GM12873 (cell line): ENCODE measurements at regions not wholly inside any gene's neighbourhood (a gene's known extent, or its start where the extent isn't known, plus 50 kb on each side); places are given as distances from the start of the nearest gene placed in this dataset.
A peak's percentile ranks its signal among the peaks of the same experiment; 100 is the strongest.

ENCODE experiments used
- TF ChIP-seq, protein P1 (sequence below): IDR thresholded peaks from 2 replicates; pipeline ENCODE4 v1.5.1; 2012; ENCODE audit warnings: low read depth, mild to moderate bottlenecking, moderate library complexity, low read length, control low read depth; ENCODE audit not compliant: insufficient read depth; ENCODE audit errors: missing control alignments

DNA sequence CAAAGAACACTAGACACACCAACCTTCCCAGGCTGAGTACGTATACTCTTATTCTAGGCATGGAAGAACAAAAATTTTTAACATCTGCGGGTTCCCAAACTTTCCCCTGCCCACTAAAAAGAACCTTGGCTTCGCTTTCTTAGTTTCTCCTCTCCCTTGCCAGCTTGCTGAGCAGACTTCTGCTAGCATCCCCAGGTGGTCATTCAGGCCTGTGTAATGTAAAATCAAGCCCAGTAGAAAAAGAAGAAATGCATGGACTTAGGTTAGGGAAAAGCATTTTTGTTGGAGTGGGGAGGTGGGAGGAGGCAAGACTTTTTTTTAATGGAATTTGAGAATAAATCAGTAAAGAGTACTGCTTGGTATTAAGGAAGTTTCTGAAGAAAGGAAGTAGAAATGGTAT lies 331.0 kb upstream of the TLE4 start:
- TF ChIP-seq, protein P1, sequence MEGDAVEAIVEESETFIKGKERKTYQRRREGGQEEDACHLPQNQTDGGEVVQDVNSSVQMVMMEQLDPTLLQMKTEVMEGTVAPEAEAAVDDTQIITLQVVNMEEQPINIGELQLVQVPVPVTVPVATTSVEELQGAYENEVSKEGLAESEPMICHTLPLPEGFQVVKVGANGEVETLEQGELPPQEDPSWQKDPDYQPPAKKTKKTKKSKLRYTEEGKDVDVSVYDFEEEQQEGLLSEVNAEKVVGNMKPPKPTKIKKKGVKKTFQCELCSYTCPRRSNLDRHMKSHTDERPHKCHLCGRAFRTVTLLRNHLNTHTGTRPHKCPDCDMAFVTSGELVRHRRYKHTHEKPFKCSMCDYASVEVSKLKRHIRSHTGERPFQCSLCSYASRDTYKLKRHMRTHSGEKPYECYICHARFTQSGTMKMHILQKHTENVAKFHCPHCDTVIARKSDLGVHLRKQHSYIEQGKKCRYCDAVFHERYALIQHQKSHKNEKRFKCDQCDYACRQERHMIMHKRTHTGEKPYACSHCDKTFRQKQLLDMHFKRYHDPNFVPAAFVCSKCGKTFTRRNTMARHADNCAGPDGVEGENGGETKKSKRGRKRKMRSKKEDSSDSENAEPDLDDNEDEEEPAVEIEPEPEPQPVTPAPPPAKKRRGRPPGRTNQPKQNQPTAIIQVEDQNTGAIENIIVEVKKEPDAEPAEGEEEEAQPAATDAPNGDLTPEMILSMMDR: no peak

DNA sequence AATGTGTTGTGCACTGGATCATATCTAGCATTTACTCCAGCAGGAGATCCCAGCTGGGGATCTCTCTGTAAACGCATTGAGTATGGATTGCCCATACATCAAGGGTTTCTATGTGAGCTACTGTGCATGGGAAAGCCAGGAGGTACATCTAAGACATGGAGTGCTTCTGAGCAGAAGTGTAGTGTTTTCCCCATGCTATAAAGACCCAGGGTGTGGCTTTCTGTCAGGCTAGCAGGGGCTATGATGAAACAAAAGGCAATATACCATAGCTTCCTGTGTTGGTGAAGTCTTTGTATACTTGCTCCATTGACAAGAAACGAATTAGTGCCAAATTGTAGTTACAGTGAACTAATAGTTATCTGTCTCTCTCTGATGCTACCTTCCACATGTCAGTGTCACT lies 329.3 kb upstream of the TLE4 start:
- TF ChIP-seq, protein P1: no peak

DNA sequence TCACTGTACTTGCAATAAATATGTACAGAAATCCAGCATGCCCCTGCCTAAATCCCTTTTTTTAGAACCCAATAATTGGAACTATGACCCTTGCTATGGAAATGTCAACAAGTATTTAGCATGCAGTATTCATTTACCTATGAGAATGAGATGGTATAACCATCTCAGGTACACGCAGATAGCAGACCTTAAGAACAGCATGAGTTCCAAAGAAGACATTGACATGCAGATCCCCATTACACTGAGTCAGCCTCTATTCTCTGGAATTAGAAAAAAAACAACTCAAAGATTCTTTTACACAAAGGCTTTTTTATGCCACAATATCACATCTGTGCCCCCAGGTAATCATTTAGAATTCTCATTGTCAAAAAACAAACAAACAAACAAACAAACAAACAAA lies 325.6 kb upstream of the TLE4 start:
- TF ChIP-seq, protein P1: no peak

DNA sequence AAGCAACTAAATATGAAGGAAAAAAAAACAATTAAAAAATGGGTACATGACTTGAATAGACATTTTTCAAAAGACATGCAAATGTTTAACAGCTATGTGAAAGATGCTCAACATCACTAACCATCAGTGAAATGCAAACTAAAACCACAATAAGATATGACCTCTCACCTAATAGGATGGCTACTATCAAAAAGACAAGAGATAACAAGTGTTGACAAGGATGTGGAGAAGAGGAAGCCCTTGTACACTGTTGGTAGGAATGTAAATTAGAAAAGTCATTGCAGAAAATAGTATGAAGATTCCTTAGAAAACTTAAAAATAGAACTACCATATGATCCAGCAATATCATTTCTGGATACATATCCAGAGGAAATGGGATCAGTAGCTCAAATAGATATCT lies 324.7 kb upstream of the TLE4 start:
- TF ChIP-seq, protein P1: no peak

DNA sequence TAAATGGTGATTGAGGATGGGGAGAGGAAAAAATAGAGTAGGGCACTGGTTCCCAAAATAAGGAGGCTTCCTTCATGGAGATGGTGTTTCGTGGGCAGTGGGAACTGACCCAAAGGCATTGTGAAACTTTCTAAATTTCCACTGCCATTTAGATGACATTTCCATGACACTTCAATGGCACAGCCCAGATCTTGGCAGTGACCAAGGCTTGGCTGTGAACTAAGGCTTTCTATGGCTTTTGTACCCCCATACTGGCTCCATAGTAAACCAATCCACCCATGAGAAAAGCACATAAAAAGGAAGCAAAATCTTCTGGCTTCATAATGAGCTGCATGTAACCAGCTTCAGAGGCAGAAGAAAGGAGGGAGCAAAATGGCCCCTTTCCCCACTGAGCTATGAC lies 321.0 kb upstream of the TLE4 start:
- TF ChIP-seq, protein P1: no peak

DNA sequence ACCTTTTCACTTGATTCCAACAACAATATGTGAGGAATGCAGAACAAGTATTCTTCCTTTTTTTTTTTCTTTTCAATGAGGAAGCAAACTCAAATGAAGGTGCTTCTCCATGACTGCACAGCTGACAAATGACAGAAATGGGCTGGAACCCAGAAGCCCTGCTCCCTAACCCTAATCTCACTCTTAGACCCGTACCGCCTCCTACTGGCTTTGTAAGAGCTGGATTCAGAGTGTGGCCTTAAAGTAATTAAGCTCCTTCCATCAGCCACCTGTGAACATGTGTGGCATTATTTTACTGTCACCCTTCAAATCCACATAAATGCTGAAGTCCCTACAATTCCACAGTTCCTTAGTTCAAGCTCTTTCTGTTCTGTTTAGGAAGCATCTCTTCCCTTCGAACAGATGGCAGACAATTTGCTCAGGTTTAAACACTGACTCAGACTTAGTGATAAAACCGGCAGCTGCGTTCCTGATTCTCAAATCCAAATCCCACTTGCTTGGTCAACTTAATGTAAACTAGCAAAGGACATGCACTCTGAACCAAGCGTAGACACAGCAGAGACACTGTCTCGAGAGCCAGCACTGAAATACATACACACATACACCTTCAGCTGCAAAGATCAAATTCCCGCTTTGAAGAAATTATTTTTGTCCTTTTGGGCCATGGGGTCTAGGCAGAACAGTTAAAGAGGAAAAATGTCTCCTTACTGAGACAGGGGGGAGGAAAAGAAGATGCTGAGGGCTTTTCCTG lies 316.7 kb upstream of the TLE4 start:
- TF ChIP-seq, protein P1: peak; percentile 22

DNA sequence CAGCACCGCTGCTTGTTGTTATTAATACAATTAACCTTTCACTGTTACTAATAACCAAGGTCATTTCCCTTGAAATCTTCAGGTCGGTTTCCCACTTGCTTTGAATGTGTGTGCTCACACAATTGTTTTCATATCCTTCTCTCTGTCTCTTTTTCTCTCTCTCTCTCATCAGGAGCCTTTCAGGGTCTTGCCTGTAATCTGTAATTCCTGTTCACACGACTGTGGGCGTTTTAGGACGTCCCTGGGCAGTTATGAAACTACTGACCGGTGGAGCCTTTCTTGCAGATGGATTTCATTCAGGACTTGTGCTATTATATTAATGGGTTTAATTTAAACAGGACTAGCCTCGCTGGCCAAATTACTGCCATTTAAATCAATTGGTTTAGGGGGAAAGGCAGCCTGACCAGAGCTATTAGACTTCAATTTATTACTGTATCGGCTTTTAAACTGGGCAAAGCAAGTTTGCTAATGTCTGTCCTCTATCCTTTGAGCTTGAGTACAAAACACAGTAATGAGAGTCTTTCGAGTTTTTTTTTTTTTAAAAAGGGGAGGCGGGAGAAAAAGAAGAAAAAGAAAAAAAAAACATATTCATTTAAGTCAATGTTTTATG lies 316.0 kb upstream of the TLE4 start:
- TF ChIP-seq, protein P1: no peak
